HEK293T (cell line): ENCODE measurements at regions not wholly inside any gene's neighbourhood (a gene's known extent, or its start where the extent isn't known, plus 50 kb on each side); places are given as distances from the start of the nearest gene placed in this dataset.

Experiments
- CTCF ChIA-PET: fragments of 350-600 bp; formaldehyde crosslinking; extraction: SDS; loops from one replicate; lab custom pipeline; 2021; ENCODE audit warnings: antibody characterized with exemption, inconsistent platforms; lab: Yijun Ruan, JAX
- POLR2A ChIA-PET: fragments of 350-600 bp; formaldehyde crosslinking; extraction: SDS; loops from one replicate; lab custom pipeline; 2020; ENCODE audit warnings: antibody characterized with exemption, inconsistent platforms; lab: Yijun Ruan, JAX
- DNase-seq: peaks from one replicate; pipeline ENCODE4 v3.0.0; 2012; ENCODE audit warnings: mixed read lengths; ENCODE audit errors: extremely low spot score
- ARNT ChIP-seq: fragments of 450-650 bp; IDR thresholded peaks from 2 replicates; pipeline ENCODE4 v1.6.1; 2017; ENCODE audit warnings: mild to moderate bottlenecking
- BHLHE40 ChIP-seq: fragments of 450-650 bp; IDR thresholded peaks from 2 replicates; pipeline ENCODE4 v1.6.1; 2016; ENCODE audit warnings: mild to moderate bottlenecking, moderate library complexity, borderline replicate concordance
- CTBP1 ChIP-seq: fragments of 450-650 bp; IDR thresholded peaks from 2 replicates; pipeline ENCODE4 v1.6.1; 2016; ENCODE audit warnings: borderline replicate concordance
- ELF4 ChIP-seq: fragments of 450-650 bp; IDR thresholded peaks from 2 replicates; pipeline ENCODE4 v1.6.1; 2017; ENCODE audit warnings: antibody characterized with exemption
- FOXA1 ChIP-seq: fragments of 450-650 bp; IDR thresholded peaks from 2 replicates; pipeline ENCODE4 v1.6.1; 2016; ENCODE audit warnings: mild to moderate bottlenecking
- FOXK2 ChIP-seq: fragments of 450-650 bp; IDR thresholded peaks from 2 replicates; pipeline ENCODE4 v1.6.1; 2016; ENCODE audit warnings: mild to moderate bottlenecking
- FOXM1 ChIP-seq: fragments of 450-650 bp; IDR thresholded peaks from 2 replicates; pipeline ENCODE4 v1.6.1; 2017; ENCODE audit warnings: mild to moderate bottlenecking, borderline replicate concordance
- HDGF ChIP-seq: fragments of 450-650 bp; IDR thresholded peaks from 2 replicates; pipeline ENCODE4 v1.6.1; 2017; ENCODE audit warnings: antibody characterized with exemption, borderline replicate concordance
- L3MBTL2 ChIP-seq: fragments of 450-650 bp; conservative IDR thresholded peaks from 2 replicates; pipeline ENCODE4 v1.6.1; 2016; ENCODE audit warnings: mild to moderate bottlenecking
- LEF1 ChIP-seq: fragments of 450-650 bp; IDR thresholded peaks from 2 replicates; pipeline ENCODE4 v1.6.1; 2017; ENCODE audit warnings: mild to moderate bottlenecking, borderline replicate concordance
- NFRKB ChIP-seq: fragments of 450-650 bp; IDR thresholded peaks from 2 replicates; pipeline ENCODE4 v1.6.1; 2016; ENCODE audit warnings: mild to moderate bottlenecking, moderate library complexity
- PKNOX1 ChIP-seq: fragments of 450-650 bp; IDR thresholded peaks from 2 replicates; pipeline ENCODE4 v1.6.1; 2016
- SP1 ChIP-seq: fragments of 450-650 bp; IDR thresholded peaks from 2 replicates; pipeline ENCODE4 v1.6.1; 2017
- SUZ12 ChIP-seq: fragments of 450-650 bp; IDR thresholded peaks from 2 replicates; pipeline ENCODE4 v1.6.1; 2016; ENCODE audit warnings: mild to moderate bottlenecking
- TARDBP ChIP-seq: fragments of 450-650 bp; IDR thresholded peaks from 2 replicates; pipeline ENCODE4 v1.6.1; 2016
- ZNF384 ChIP-seq: fragments of 450-650 bp; IDR thresholded peaks from 2 replicates; pipeline ENCODE4 v1.6.1; 2016

- no peak for TF ChIP-seq BHLHE40
- TF ChIP-seq NFRKB = no peak
- TF ChIP-seq FOXA1 = no peak
- no peak for TF ChIP-seq CTBP1
- no peak for TF ChIP-seq HDGF
- no peak for TF ChIP-seq ZNF384
- TF ChIP-seq ARNT = no peak
- no peak for TF ChIP-seq PKNOX1
- TF ChIP-seq L3MBTL2 = no peak
- no peak for TF ChIP-seq LEF1
- TF ChIP-seq SUZ12 = no peak
- TF ChIP-seq ELF4 = no peak
- ChIA-PET CTCF (no interaction called here), POLR2A (no interaction called here)
- DNase-seq = no peak
These were observed 192.7 kb downstream of the ANAPC10 start for GRCh38 chr4:144905286-144905685.

- TF ChIP-seq NFRKB = no peak
- TF ChIP-seq ZNF384 = no peak
- TF ChIP-seq HDGF = no peak
- no peak for TF ChIP-seq PKNOX1
- TF ChIP-seq ELF4 = no peak
- TF ChIP-seq FOXK2 = no peak
- POLR2A ChIA-PET = no interaction called here
- no peak for DNase-seq
- CTCF ChIA-PET = interaction anchor here (0.7 kb wide), 1 partner anchor 156 kb away, joined by 3 read pairs; no protein-coding TSS in a partner anchor
These were observed 191.6 kb downstream of the ANAPC10 start for GRCh38 chr4:144906181-144906925.

- no peak for TF ChIP-seq HDGF
- TF ChIP-seq TARDBP = no peak
- TF ChIP-seq L3MBTL2 = no peak
- no peak for TF ChIP-seq SP1
- no peak for TF ChIP-seq ARNT
- no peak for TF ChIP-seq SUZ12
- no peak for TF ChIP-seq CTBP1
- no peak for TF ChIP-seq FOXK2
- TF ChIP-seq FOXM1 = no peak
- no peak for TF ChIP-seq ZNF384
- no peak for TF ChIP-seq ELF4
- no peak for TF ChIP-seq NFRKB
- no peak for TF ChIP-seq LEF1
- POLR2A ChIA-PET = no interaction called here
- DNase-seq = no peak
- CTCF ChIA-PET = no interaction called here
These were observed 187.3 kb downstream of the ANAPC10 start for GRCh38 chr4:144910723-144911122.
